ENCODE measurements at regions not wholly inside any gene's neighbourhood (a gene's known extent, or its start where the extent isn't known, plus 50 kb on each side); places are given as distances from the start of the nearest gene placed in this dataset.

DNA sequence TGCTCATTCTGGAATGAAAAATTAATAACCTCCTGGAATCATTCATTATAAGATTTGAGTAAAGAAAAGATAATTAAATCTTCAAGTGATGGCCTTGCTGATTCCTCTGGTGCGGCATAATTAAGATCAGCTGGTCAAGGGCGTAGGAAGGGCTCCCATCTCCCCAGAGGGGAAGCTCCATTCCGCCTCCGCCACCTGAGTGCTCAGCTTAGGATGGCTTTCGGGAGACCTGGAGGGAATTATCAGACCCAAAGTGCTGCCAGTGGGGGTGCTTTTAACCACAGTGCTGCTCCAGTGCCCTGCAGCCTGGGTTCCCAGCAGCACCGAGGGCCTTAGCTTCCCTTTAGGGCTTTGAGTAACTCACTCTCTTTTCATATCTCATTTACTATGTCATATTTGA, 556.6 kb upstream of the RGMA start:
- TF ChIP-seq POLR2AphosphoS5 (IDR thresholded peaks at IDR 0.05; ENCODE audit: borderline replicate concordance, low read depth, low read length) (no peak), EZH2 (IDR thresholded peaks at IDR 0.05) (no peak)

Measured in SK-N-MC (cell line).